Activated CD8-positive, alpha-beta memory T cell treated with anti-CD3 and anti-CD28 coated beads for 4 hours (primary cell): ENCODE measurements at regions not wholly inside any gene's neighbourhood (a gene's known extent, or its start where the extent isn't known, plus 50 kb on each side); places are given as distances from the start of the nearest gene placed in this dataset.

Source experiments
- DNase-seq, 2 donors: peaks; one replicate each; pipeline ENCODE4 v3.0.0-alpha.2; 2020; ENCODE audit warnings: low read depth in 2 of 2

- DNase-seq, result no peak
These were observed 1392.4 kb upstream of the CELF2 start for GRCh38 chr10:9625304-9625703.

GRCh38 chr10:9634466-9634865 is 1383.2 kb upstream of the CELF2 start:
- DNase-seq, result no peak

GRCh38 chr10:9635691-9636090 is 1382.0 kb upstream of the CELF2 start:
- DNase-seq, result no peak

GRCh38 chr10:9636216-9636615 is 1381.5 kb upstream of the CELF2 start:
- DNase-seq, result no peak

- no peak for DNase-seq
These were observed 1373.9 kb upstream of the CELF2 start for GRCh38 chr10:9643782-9644181.

- no peak for DNase-seq
These were observed 1372.3 kb upstream of the CELF2 start for GRCh38 chr10:9645404-9645803.

GRCh38 chr10:9645928-9646600 is 1371.6 kb upstream of the CELF2 start:
- no peak for DNase-seq

GRCh38 chr10:9654261-9654660 is 1363.4 kb upstream of the CELF2 start:
- no peak for DNase-seq

GRCh38 chr10:9656386-9656785 is 1361.3 kb upstream of the CELF2 start:
- no peak for DNase-seq

GRCh38 chr10:9656996-9657395 is 1360.7 kb upstream of the CELF2 start:
- DNase-seq, result no peak

GRCh38 chr10:9657530-9657929 is 1360.1 kb upstream of the CELF2 start:
- no peak for DNase-seq

- no peak for DNase-seq
These were observed 1349.3 kb upstream of the CELF2 start for GRCh38 chr10:9668411-9668810.

GRCh38 chr10:9670911-9671310 is 1346.8 kb upstream of the CELF2 start:
- DNase-seq, result no peak

- no peak for DNase-seq
These were observed 1336.0 kb upstream of the CELF2 start for GRCh38 chr10:9681655-9682054.

- DNase-seq, result no peak
These were observed 1334.9 kb upstream of the CELF2 start for GRCh38 chr10:9682802-9683201.

- DNase-seq, result no peak
These were observed 1333.5 kb upstream of the CELF2 start for GRCh38 chr10:9684186-9684585.

GRCh38 chr10:9685596-9685995 is 1332.1 kb upstream of the CELF2 start:
- DNase-seq, result no peak

- DNase-seq, result no peak
These were observed 1329.0 kb upstream of the CELF2 start for GRCh38 chr10:9688711-9689110.

GRCh38 chr10:9707216-9707615 is 1310.5 kb upstream of the CELF2 start:
- no peak for DNase-seq

GRCh38 chr10:9709849-9710248 is 1307.8 kb upstream of the CELF2 start:
- no peak for DNase-seq

- DNase-seq, result no peak
These were observed 1305.3 kb upstream of the CELF2 start for GRCh38 chr10:9712393-9712792.

- DNase-seq, result no peak
These were observed 1298.4 kb upstream of the CELF2 start for GRCh38 chr10:9719246-9719645.

- DNase-seq, result no peak
These were observed 1283.9 kb upstream of the CELF2 start for GRCh38 chr10:9733766-9734165.

- no peak for DNase-seq
These were observed 1283.5 kb upstream of the CELF2 start for GRCh38 chr10:9734218-9734617.
